ENCODE measurements at regions not wholly inside any gene's neighbourhood (a gene's known extent, or its start where the extent isn't known, plus 50 kb on each side); places are given as distances from the start of the nearest gene placed in this dataset.

DNA sequence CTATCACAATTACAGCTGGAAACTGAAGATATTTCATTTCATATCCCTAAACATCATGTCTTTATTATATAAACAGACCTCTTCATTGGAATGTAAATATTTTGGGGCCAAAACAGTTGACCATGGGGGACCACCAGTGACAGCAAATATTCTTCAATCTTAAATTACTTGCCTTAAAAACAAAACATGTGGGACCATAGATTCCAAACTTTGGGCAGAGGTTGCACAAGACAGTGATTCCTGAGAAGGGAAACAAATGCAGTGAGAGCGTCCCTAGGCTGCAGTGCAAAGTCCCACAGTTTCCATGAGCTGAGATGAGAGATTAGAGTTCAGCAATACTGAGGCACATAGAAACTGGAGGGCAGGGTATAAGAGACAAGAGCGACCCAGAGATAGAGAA lies 818.9 kb downstream of the CBLN2 start:
- Histone ChIP-seq H3K9me3 (ENCODE audit: control insufficient read depth, insufficient read depth, low read depth, low read length) (no peaks in the 10 kb centered on the region), H3K4me3 (ENCODE audit: low read depth in 2 of 2, low read length in 2 of 2) (no peak overlapping the region), H3K27me3 (ENCODE audit: control insufficient read depth, insufficient read depth, low read length) (no peaks in the 10 kb centered on the region), H3K27ac (ENCODE audit: low read length) (no peak overlapping the region), H3K36me3 (ENCODE audit: control insufficient read depth, insufficient read depth, low read length) (no peaks in the 10 kb centered on the region), H3K4me1 (ENCODE audit: control insufficient read depth, insufficient read depth, low read length) (no peaks in the 10 kb centered on the region)
- ATAC-seq (no peak), DNase-seq (ENCODE audit: low read depth, low spot score) (no peak)
- TF ChIP-seq SIN3A (IDR thresholded peaks at IDR 0.05; ENCODE audit: borderline replicate concordance, insufficient read depth, low read depth, low read length) (no peak), TCF7L2 (IDR thresholded peaks at IDR 0.05; ENCODE audit: low read depth, low read length) (no peak), POLR2AphosphoS5 (IDR thresholded peaks at IDR 0.05; ENCODE audit: low read depth, low read length) (no peak)
- TF ChIP-seq, protein P1, sequence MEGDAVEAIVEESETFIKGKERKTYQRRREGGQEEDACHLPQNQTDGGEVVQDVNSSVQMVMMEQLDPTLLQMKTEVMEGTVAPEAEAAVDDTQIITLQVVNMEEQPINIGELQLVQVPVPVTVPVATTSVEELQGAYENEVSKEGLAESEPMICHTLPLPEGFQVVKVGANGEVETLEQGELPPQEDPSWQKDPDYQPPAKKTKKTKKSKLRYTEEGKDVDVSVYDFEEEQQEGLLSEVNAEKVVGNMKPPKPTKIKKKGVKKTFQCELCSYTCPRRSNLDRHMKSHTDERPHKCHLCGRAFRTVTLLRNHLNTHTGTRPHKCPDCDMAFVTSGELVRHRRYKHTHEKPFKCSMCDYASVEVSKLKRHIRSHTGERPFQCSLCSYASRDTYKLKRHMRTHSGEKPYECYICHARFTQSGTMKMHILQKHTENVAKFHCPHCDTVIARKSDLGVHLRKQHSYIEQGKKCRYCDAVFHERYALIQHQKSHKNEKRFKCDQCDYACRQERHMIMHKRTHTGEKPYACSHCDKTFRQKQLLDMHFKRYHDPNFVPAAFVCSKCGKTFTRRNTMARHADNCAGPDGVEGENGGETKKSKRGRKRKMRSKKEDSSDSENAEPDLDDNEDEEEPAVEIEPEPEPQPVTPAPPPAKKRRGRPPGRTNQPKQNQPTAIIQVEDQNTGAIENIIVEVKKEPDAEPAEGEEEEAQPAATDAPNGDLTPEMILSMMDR (IDR thresholded peaks at IDR 0.05), result no peak
- TF ChIP-seq, protein P2, sequence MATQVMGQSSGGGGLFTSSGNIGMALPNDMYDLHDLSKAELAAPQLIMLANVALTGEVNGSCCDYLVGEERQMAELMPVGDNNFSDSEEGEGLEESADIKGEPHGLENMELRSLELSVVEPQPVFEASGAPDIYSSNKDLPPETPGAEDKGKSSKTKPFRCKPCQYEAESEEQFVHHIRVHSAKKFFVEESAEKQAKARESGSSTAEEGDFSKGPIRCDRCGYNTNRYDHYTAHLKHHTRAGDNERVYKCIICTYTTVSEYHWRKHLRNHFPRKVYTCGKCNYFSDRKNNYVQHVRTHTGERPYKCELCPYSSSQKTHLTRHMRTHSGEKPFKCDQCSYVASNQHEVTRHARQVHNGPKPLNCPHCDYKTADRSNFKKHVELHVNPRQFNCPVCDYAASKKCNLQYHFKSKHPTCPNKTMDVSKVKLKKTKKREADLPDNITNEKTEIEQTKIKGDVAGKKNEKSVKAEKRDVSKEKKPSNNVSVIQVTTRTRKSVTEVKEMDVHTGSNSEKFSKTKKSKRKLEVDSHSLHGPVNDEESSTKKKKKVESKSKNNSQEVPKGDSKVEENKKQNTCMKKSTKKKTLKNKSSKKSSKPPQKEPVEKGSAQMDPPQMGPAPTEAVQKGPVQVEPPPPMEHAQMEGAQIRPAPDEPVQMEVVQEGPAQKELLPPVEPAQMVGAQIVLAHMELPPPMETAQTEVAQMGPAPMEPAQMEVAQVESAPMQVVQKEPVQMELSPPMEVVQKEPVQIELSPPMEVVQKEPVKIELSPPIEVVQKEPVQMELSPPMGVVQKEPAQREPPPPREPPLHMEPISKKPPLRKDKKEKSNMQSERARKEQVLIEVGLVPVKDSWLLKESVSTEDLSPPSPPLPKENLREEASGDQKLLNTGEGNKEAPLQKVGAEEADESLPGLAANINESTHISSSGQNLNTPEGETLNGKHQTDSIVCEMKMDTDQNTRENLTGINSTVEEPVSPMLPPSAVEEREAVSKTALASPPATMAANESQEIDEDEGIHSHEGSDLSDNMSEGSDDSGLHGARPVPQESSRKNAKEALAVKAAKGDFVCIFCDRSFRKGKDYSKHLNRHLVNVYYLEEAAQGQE (IDR thresholded peaks at IDR 0.05; ENCODE audit: insufficient read depth in 1 of 2, low read depth in 2 of 2, low read length in 1 of 2), result no peak
- ChIA-PET POLR2A (no interaction called here), CTCF (no interaction called here)
- intact Hi-C loops (cut with micrococcal nuclease; ENCODE audit: unreplicated experiment), result no loop called here
- in situ Hi-C loops (cut with HindIII; ENCODE audit: low pct_unique_long_range_greater_than_20kb, low sequenced_read_pairs), result no loop called here
- no TSS peak for BruUV-seq (replicated peaks)

DNA sequence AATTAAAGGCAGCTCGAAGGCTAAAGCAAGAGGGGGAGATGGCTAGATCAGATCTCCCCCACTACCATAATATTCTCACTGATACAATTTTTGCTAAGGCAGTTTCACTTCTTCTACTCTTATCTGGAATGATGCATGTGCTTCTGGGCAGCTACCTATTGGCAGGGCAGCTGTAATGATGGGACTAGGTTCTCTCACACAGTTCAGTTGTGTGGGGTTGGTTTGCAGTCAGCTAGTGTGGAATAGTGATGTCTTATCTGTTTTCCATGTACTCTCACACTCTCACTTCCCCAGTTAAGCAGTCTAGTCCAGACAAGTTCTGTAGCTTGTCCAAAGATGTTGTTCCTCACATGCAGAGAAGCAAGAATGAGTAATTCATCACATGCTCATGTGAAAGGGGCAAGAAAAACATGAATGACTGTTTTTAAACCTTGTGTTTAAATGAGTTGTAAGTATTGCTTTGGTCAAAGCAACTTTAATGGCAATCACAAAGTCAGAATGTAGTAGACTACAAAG lies 836.1 kb downstream of the CBLN2 start:
- H3K27ac ChIP-seq (ENCODE audit: low read length), result no peak overlapping the region
- no peaks in the 10 kb centered on the region for H3K27me3 ChIP-seq (ENCODE audit: control insufficient read depth, insufficient read depth, low read length)
- in situ Hi-C loops (cut with HindIII; ENCODE audit: low pct_unique_long_range_greater_than_20kb, low sequenced_read_pairs) (no loop called here), intact Hi-C loops (cut with micrococcal nuclease; ENCODE audit: unreplicated experiment) (no loop called here)
- ATAC-seq (no peak), DNase-seq (ENCODE audit: low read depth, low spot score) (no peak)
- ChIA-PET POLR2A (no interaction called here), CTCF (no interaction called here)
- no peaks in the 10 kb centered on the region for H3K9me3 ChIP-seq (ENCODE audit: control insufficient read depth, insufficient read depth, low read depth, low read length)
- H3K4me3 ChIP-seq (ENCODE audit: low read depth in 2 of 2, low read length in 2 of 2), result no peak overlapping the region
- no peaks in the 10 kb centered on the region for H3K36me3 ChIP-seq (ENCODE audit: control insufficient read depth, insufficient read depth, low read length)
- no peaks in the 10 kb centered on the region for H3K4me1 ChIP-seq (ENCODE audit: control insufficient read depth, insufficient read depth, low read length)
- no TSS peak for BruUV-seq (replicated peaks)
- TF ChIP-seq TCF7L2 (IDR thresholded peaks at IDR 0.05; ENCODE audit: low read depth, low read length), result no peak
- TF ChIP-seq, protein P2 (IDR thresholded peaks at IDR 0.05; ENCODE audit: insufficient read depth in 1 of 2, low read depth in 2 of 2, low read length in 1 of 2), result no peak
- TF ChIP-seq, protein P1 (IDR thresholded peaks at IDR 0.05), result no peak
- no peak for TF ChIP-seq POLR2AphosphoS5 (IDR thresholded peaks at IDR 0.05; ENCODE audit: low read depth, low read length)
- no peak for TF ChIP-seq SIN3A (IDR thresholded peaks at IDR 0.05; ENCODE audit: borderline replicate concordance, insufficient read depth, low read depth, low read length)
